ENCODE measurements at regions not wholly inside any gene's neighbourhood (a gene's known extent, or its start where the extent isn't known, plus 50 kb on each side); places are given as distances from the start of the nearest gene placed in this dataset.
A peak's percentile ranks its signal among the peaks of the same experiment; 100 is the strongest.
"Not testable (repeated sequence)": the region's sequence is repeated elsewhere in the genome, so short reads cannot be mapped to it uniquely, and the experiment has no call there.

DNA sequence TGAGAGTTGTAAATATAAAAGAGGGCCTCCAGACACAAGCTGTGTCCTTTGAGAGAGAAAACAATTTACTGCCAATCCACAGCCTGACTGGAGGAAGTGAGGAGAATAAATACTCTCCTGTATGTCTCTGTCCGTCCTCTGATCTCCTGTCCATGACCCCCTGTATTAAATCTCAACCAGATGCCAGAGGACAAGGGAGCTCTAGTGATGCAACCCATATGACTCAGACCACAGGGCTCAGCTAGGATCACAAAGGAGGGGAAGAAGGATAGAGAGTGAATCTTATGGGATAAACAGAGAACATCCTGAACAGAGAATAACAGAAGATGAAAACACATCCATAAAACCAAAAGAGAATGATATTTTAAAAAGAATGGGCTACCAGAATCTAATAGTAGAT is 482.6 kb downstream of the PLOD2 start:
- no peak for DNase-seq

DNA sequence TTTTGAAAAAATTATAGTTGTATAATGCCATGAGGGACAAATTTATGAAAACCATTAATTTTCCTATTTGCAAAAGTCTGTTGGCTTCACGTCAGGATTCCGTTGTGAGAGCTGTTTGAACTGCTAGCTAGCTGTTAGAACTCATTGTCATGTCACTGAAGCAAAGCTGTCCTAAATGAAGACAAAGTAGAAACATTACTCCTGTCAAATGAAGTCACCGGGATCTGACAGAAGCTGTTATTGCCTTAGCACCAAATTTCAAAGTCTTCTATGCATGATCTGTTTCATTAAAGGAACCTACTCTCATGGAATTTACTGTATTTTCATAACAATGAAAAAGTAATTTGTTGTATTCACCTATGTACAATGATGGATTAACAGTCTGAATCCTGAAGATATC is 479.8 kb downstream of the PLOD2 start:
- DNase-seq: no peak

- not testable (repeated sequence) for DNase-seq
Measured at GRCh38 chr3:145687978-145688377, 473.0 kb downstream of the PLOD2 start.

DNA sequence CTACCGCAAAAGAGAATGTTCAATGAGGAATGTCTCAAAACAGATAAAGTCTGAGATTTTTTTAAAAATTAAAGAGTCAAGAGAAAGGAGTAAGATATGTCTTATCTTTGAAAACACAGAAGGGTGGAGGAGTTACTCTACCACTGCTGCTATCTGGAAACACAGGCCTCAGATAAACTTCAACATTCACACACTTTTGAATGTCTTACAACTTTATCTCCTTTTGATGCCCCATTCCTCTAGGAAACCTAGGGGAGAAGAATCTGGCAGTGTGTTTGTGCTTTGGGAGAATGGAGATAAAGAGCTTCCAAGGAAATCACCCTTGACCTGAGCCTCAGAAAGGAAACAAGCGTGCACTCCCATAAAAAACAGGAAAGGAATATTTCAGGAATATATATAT is 468.2 kb downstream of the PLOD2 start:
- no peak for DNase-seq

DNA sequence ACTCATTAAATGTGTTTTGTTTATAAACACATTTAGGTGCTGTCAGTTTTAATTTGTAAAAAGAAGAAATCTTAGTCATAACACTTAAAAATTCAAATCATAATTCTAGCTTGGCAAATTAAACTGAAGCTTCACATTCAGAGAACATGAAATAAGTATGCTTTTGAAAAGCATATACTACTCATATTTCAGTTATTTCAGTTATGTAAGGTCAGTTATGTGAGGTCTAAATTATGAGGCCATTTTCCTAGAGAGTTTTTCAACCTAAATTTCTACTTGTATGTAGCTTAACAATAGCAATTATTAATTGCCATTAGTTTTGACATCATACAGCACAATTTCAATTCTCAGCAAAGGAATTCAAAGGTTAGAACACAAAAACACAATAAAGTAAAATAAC is 465.0 kb downstream of the PLOD2 start:
- no peak for DNase-seq

DNA sequence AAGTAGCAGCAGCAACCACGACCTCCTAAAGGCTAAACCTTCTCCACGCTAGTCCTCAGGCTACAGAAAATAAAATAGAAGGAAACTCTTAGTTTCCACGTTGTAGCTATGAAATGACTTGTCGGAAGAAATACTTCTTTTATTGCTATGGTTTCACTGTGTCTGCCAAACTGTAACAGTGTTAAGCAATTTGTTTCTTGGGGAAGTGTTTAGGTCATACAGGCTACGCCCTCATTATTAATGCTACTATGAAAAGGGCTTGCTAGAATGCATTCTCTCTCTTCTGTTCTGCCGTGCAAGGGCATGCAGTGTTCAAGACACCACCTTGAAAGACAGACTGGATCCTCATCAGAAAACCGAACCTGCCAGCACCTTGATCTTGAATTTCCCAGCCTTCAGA is 462.7 kb downstream of the PLOD2 start:
- no peak for DNase-seq

DNA sequence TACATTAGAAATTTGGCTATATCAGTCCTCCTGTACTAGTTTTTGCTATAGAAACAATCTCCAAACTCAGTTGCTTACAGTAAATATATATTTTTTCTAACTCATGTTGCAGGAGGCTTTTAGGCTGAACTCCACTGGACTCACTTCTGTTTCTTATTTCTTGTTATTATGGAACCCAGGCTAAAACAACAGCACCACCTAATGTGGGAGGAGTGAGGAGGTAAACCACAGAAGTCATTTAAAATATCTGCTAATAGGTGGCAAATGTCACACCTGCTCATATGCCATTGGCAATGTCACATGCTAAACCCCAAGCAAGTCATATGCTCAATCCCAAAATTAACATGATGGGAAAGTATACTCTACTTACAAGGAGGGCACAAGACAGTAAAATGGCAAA is 462.2 kb downstream of the PLOD2 start:
- no peak for DNase-seq

DNA sequence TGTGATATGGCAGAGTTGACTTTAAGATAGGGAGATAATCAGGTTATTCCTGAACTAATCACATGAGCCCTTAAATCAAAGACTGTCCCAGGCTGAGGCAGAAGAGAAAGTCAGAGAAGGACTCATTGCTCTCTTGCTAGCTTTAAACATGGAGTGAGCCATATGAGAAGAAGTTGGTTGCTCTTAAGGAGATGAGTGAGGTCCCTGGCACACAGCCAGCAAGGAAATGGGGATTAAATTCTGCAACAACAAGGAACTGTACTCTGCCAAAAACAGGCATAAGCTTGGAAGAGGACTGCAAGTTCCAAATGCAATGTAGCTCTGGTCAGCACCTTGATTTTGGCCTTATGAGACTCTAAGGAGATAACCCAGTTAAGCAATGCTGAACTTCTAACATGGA is 457.0 kb downstream of the PLOD2 start:
- DNase-seq: no peak

DNA sequence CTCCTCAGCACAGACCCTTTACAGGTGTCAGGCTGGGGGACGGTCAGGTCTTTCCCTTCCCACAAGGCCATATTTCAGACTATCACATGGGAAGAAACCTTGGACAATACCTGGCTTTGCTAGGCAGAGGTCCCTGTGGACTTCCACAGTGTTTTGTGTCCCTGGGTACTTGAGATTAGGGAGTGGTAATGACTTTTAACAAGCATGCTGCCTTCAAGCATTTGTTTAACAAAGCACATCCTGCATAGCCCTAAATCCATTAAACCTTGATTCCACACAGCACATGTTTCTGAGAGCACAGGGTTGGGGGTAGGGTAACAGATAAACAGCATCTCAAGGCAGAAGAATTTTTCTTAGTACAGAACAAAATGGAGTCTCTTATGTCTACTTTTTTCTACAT is 451.2 kb downstream of the PLOD2 start:
- DNase-seq: not testable (repeated sequence)

DNA sequence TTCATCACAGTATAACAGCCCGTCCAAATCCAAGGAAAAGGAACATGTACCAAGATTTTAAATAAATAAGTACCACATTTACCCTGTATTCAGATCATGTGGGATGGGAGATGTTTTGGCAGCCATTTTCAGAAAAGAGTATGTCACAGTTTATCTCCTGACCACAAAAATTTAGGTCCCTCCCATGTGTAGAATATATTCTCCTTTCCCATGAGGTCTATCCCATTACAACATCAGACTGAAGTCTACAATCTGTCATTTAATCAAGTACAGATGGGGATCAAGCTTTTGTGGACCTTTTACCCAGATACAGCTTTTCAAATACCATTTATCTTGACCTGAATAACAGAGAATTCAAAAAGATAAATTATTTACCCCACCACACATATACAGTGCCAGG is 444.5 kb downstream of the PLOD2 start:
- DNase-seq: no peak

GRCh38 chr3:145719114-145719513 is 441.9 kb downstream of the PLOD2 start:
- no peak for DNase-seq

- no peak for DNase-seq
Measured at GRCh38 chr3:145721273-145721805, 439.6 kb downstream of the PLOD2 start.

DNA sequence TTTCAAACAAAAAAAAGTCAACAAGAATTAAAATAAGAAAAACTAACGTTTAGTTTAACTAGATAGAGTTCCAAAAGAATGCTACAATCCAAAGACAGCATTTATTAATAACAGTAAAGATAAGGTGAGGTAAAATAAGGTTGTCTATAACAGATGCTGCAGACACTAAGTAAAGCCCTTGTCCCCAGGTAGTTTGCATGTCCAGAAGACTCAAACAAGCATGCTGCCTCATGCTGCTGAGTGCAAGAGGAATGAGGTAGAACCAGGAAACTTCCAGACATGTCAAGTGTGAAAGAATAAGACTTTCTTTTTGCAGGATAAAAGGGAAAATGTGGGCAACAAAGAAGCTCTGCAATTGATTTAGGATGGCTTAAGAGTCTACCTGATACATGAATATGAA is 439.2 kb downstream of the PLOD2 start:
- no peak for DNase-seq

- no peak for DNase-seq
Measured at GRCh38 chr3:145727476-145727875, 433.5 kb downstream of the PLOD2 start.

DNA sequence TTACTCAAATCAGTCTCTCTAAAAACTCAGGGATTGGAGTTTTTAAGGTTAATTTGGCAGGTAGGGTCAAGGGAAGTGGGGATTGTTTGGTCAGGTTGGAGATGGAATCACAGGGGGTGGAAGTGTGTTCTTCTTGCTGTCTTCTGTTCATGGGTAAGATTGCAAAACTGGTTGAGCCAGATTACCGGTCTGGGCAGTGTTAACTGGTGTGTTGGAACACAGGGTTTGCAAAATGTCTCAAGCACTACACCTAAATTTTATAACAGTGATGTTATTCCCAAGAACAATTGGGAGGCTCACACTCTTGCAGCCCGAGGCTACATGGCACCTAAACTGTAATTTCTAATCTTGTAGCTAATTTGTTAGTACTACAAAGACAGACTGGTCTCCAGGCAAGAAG is 425.4 kb downstream of the PLOD2 start:
- no peak for DNase-seq

DNA sequence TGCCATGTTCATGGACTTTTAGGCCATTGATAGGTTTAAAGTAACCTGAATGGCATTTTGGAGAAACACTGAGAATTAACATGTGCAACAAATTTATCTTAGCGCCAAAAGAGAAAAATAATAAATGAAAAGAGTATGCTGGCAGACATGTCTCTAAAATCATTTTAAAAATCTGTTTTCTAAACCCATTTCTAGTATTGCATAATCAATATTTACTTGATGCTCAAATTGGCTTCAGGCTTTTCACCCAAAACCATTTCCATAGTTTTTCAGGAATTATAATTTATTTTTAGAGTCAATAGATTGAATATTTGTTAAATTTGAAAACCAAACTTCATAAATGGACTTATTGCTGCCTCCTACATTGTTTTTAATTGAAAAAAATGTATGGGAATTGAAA is 423.0 kb downstream of the PLOD2 start:
- DNase-seq: no peak

- DNase-seq: no peak
Measured at GRCh38 chr3:145739926-145740325, 421.1 kb downstream of the PLOD2 start.

DNA sequence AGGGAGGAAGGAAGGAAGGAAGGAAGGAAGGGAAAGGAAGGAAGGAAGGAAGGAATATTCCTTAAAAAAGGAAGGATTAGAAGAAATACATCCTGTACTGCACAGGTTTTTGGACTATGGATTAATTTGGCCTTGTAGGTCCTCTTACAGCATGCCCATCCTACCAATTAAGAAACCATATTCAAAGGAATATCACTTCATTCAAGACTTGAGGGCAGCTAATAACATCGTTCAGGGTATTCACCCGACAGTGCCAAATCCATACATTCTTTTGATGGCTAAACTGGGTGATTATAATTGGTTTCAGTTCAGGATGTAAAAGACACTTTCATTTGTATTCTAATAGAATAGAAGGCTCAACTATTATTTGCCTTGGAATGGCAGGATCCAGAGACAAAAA is 410.3 kb downstream of the PLOD2 start:
- DNase-seq: no peak

DNA sequence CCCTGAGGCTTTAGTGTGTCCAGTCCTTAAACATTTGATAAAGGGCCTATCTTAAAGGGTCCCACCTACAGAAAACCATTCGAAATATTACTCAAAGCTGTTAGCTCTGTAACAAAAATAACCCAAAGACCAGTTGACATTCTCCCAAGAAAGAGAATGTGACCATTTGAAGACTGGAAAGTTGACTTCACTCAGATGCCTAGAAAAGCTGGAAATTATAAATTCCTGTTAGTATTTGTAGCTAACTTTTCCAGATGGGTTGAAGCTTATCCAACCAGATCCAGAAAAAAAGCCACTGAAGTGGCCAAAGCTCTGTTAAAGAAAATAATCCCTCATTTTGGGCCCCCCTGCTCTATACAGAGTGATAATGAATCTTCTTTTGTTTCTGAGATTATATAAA is 408.4 kb downstream of the PLOD2 start:
- DNase-seq: no peak

DNA sequence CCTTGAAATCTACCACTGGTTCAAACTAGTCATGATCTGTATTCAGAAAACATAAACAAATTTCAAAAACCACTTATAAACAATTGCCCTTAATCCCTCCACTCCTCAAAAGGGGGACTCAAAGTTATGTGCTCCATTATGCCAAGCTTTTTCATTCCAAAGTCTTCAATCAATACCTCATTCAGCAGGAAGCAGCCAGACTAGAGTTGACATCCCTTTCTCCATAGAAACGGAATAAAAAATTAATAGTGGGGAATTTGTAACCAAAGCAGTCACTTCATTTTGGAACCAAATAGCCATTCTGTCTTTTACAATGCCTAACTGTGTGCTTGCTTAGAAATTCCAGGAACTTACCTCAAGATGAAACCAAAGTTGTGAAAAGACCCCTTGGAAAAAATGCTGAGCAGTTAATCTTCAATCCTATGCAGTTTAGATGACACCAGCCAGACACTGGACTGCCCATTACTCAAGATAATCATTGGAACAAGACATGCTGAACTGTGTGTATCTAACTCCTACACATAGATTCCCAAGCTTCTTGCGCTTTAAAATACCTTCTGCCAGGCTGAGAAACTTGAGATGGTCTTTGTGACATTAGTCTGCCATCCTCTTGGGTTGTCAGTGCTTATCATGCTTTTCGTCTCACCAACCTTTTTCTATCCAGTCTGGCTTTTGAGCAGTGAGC is 406.2 kb downstream of the PLOD2 start:
- no peak for DNase-seq

DNA sequence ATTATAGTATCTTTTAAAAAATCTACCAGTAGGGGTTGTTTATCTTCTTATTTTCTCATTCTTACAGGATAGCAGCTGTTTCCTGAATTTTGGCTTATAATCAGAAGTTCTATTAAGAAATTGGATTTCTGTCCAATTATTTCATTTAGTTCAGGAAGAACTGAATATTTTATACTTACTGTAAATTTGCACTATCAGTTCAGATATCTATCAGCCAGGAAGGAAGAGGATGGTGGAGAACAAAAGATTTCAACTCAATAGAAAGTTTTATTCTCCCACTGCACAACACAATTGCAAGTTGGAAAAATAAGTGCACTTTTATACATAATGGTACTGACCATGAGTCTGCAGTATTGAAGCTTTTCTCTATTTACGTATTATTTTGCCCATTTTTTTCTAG is 400.9 kb downstream of the PLOD2 start:
- no peak for DNase-seq

GRCh38 chr3:145767909-145768308 is 393.1 kb downstream of the PLOD2 start:
- peak; percentile 50 for DNase-seq

- peak; percentile 62 for DNase-seq
Measured at GRCh38 chr3:145776782-145777408, 384.1 kb downstream of the PLOD2 start.

DNA sequence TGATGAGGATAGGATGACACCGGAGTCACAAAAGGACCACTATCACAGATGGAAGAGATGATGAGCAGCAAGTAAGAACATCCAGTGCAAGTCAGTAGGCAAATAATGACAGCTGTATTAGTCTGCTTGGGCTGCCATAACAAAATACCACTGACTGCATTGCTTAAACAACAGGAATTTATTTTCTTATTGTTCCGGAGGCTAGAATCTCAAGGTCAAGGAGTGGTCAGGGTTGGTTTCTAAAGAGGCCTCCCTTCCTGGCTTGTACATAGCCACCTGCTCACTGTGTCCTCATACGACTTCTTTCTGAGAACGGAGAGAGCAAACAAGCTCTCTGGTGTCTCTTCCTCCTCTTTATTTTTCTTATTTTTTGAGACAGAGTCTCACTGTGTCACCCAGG is 380.7 kb downstream of the PLOD2 start:
- no peak for DNase-seq

GRCh38 chr3:145785668-145786067 is 375.3 kb downstream of the PLOD2 start:
- DNase-seq: no peak
